ENCODE measurements at regions not wholly inside any gene's neighbourhood (a gene's known extent, or its start where the extent isn't known, plus 50 kb on each side); places are given as distances from the start of the nearest gene placed in this dataset.

DNA sequence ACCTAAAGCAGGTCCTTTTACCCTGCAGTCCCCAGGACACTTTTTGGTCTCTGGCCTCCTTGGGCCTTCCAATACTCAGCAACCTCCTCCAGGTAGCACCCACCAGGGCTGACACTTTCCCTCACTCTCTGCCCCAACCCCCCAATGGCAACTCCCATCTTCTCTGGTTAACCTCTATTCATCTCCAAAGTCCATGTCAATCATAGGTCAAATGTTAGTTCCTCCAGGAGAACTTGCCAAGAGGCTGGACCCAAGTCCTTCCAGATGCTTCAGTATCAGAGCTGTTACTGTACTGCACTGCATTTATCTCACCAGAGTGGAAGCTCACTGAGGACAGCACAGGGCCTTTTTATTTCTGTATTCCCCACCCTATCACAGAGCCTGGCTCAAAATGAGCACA lies 295.0 kb upstream of the KLF14 start:
- Histone ChIP-seq H3K36me3 (ENCODE audit: control insufficient read depth, insufficient read depth, low read length) (no peaks in the 10 kb centered on the region), H3K27me3 (ENCODE audit: control insufficient read depth, insufficient read depth, low read length) (no peaks in the 10 kb centered on the region), H3K9me3 (ENCODE audit: control insufficient read depth, insufficient read depth, low read length) (no peaks in the 10 kb centered on the region), H3K4me3 (ENCODE audit: low read depth, low read length) (no peak overlapping the region), H3K27ac (ENCODE audit: low read depth, low read length) (no peak overlapping the region), H3K4me1 (ENCODE audit: control insufficient read depth, insufficient read depth, low read length) (peaks cover 1% of the 10 kb centered on the region)
- no peak for DNase-seq (ENCODE audit: low read depth in 4 of 6, low spot score in 6 of 6)

DNA sequence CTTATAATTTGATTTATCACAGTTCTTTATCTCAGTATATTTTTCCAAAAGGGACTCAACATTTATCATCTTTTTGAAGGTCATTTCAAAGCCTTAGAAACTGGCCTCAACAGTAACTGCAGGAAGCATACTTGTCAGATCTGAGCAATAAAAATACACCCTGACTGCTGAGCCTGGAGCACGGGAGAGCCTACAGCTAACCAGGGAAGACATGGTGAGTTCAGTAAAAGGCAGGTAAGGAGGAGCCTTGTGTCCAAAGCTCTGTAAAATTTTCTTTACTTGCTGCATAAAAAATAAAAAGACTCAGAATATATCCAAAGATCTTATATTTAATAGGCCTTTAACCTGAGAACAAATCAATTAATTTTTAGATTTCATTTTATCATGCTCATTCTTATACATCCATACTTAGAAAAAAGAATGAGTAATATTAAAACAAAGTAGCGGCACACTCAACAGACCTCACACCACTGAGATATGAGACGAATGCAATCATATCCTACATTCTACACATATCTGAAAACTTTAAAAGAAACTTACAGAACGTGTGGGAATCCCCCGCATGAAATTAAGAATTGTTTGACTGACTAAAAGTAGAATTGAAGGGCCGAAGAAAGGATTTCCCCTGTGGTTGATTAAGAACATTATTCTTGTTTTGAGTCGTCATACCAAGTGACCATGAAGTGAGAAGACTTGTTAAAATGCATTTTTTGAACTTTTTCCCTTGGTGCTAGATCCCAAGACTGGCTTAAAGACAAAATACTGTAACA lies 296.4 kb upstream of the MKLN1 start:
- Histone ChIP-seq H3K4me3 (ENCODE audit: low read depth, low read length) (no peak overlapping the region), H3K9me3 (ENCODE audit: control insufficient read depth, insufficient read depth, low read length) (no peaks in the 10 kb centered on the region), H3K4me1 (ENCODE audit: control insufficient read depth, insufficient read depth, low read length) (peaks cover 3% of the 10 kb centered on the region), H3K36me3 (ENCODE audit: control insufficient read depth, insufficient read depth, low read length) (no peaks in the 10 kb centered on the region), H3K27ac (ENCODE audit: low read depth, low read length) (no peak overlapping the region), H3K27me3 (ENCODE audit: control insufficient read depth, insufficient read depth, low read length) (no peaks in the 10 kb centered on the region)
- WGBS (ENCODE audit: insufficient coverage): 96% methylated on average over 4 of the region's 7 CpGs
- DNase-seq (ENCODE audit: low read depth in 4 of 6, low spot score in 6 of 6): no peak

- H3K27me3 ChIP-seq (ENCODE audit: control insufficient read depth, insufficient read depth, low read length): no peaks in the 10 kb centered on the region
- H3K27ac ChIP-seq (ENCODE audit: low read depth, low read length): no peak overlapping the region
- H3K36me3 ChIP-seq (ENCODE audit: control insufficient read depth, insufficient read depth, low read length): no peaks in the 10 kb centered on the region
- WGBS (ENCODE audit: insufficient coverage): 100% methylated on average over 4 of the region's 6 CpGs
- H3K4me1 ChIP-seq (ENCODE audit: control insufficient read depth, insufficient read depth, low read length): peaks cover 3% of the 10 kb centered on the region
- H3K9me3 ChIP-seq (ENCODE audit: control insufficient read depth, insufficient read depth, low read length): no peaks in the 10 kb centered on the region
- H3K4me3 ChIP-seq (ENCODE audit: low read depth, low read length): no peak overlapping the region
- DNase-seq (ENCODE audit: low read depth in 4 of 6, low spot score in 6 of 6): no peak
Observed at GRCh38 chr7:131032786-131033185, 294.9 kb upstream of the MKLN1 start.

- Histone ChIP-seq H3K36me3 (ENCODE audit: control insufficient read depth, insufficient read depth, low read length) (no peaks in the 10 kb centered on the region), H3K9me3 (ENCODE audit: control insufficient read depth, insufficient read depth, low read length) (no peaks in the 10 kb centered on the region), H3K27me3 (ENCODE audit: control insufficient read depth, insufficient read depth, low read length) (no peaks in the 10 kb centered on the region), H3K4me1 (ENCODE audit: control insufficient read depth, insufficient read depth, low read length) (peaks cover 3% of the 10 kb centered on the region), H3K4me3 (ENCODE audit: low read depth, low read length) (no peak overlapping the region), H3K27ac (ENCODE audit: low read depth, low read length) (no peak overlapping the region)
- 85% methylated on average over 3 of the region's 9 CpGs for WGBS (ENCODE audit: insufficient coverage)
- peak in 2 of 6 donors; percentile 59 to 96 for DNase-seq (ENCODE audit: low read depth in 4 of 6, low spot score in 6 of 6)
Observed at GRCh38 chr7:131034166-131034881, 293.4 kb upstream of the MKLN1 start.

DNA sequence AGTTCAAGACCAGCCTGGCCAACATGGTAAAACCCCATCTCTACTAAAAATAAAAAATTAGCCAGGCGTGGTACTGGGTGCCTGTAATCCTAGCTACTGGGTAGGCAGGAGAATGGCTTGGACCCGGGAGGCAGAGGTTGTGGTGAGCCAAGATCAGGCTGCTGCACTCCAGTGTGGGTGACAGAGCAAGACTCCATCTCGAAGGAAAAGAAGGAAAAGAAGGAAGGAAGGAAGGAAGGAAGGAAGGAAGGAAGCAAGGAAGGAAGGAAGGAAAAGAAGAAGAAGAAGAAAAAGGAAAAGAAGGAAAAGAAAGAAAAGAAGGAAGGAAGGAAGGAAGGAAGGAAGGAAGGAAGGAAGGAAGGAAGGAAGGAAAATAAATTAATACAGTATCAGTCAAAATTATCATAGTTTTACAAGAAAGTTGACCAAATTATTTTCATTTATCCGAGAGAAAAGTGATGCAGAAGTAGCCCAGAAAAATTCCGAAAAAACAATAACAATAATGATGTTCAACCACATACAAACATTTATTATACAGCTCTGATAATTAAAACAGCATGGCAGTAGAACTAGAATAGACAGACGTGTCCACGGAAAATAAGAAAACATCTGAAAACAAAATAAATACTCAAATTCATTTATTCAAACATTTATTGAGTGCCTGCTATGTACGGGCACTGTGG lies 292.4 kb upstream of the MKLN1 start:
- no peaks in the 10 kb centered on the region for H3K27me3 ChIP-seq (ENCODE audit: control insufficient read depth, insufficient read depth, low read length)
- no peak for DNase-seq (ENCODE audit: low read depth in 4 of 6, low spot score in 6 of 6)
- no peaks in the 10 kb centered on the region for H3K36me3 ChIP-seq (ENCODE audit: control insufficient read depth, insufficient read depth, low read length)
- no peaks in the 10 kb centered on the region for H3K9me3 ChIP-seq (ENCODE audit: control insufficient read depth, insufficient read depth, low read length)
- H3K27ac ChIP-seq (ENCODE audit: low read depth, low read length): no peak overlapping the region
- 97% methylated on average over 5 of the region's 8 CpGs for WGBS (ENCODE audit: insufficient coverage)
- H3K4me3 ChIP-seq (ENCODE audit: low read depth, low read length): no peak overlapping the region
- peaks cover 3% of the 10 kb centered on the region for H3K4me1 ChIP-seq (ENCODE audit: control insufficient read depth, insufficient read depth, low read length)

DNA sequence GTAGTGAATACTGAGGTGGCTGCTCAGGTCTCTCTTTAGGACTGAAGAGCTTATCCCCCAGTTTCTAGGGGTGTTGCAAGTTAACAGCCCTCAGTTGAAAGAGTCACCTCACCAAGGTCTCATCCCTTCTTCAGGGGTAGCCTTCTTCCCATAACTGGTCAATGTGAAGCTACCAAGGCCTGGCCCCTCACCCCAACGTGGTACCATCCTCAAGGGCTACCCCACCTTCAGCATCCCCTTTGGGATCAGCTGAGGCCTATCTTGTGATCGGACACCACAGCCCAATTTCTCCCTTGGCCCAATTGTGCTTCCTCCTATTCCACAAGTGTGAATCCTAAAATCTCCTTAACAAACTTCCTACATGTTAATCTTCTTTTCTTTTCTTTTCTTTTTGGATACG lies 289.5 kb upstream of the MKLN1 start:
- 94% methylated on average over 3 of the region's 3 CpGs for WGBS (ENCODE audit: insufficient coverage)
- H3K27ac ChIP-seq (ENCODE audit: low read depth, low read length): no peak overlapping the region
- no peak for DNase-seq (ENCODE audit: low read depth in 4 of 6, low spot score in 6 of 6)
- H3K4me1 ChIP-seq (ENCODE audit: control insufficient read depth, insufficient read depth, low read length): peaks cover 3% of the 10 kb centered on the region
- no peaks in the 10 kb centered on the region for H3K27me3 ChIP-seq (ENCODE audit: control insufficient read depth, insufficient read depth, low read length)
- no peaks in the 10 kb centered on the region for H3K9me3 ChIP-seq (ENCODE audit: control insufficient read depth, insufficient read depth, low read length)
- H3K36me3 ChIP-seq (ENCODE audit: control insufficient read depth, insufficient read depth, low read length): no peaks in the 10 kb centered on the region
- no peak overlapping the region for H3K4me3 ChIP-seq (ENCODE audit: low read depth, low read length)

GRCh38 chr7:131039355-131039762 lies 288.3 kb upstream of the MKLN1 start:
- WGBS (ENCODE audit: insufficient coverage): no CpG with 5 or more reads among the region's 2 CpGs
- Histone ChIP-seq H3K27ac (ENCODE audit: low read depth, low read length) (peak overlapping the region; percentile 37), H3K4me1 (ENCODE audit: control insufficient read depth, insufficient read depth, low read length) (no peaks in the 10 kb centered on the region)

DNA sequence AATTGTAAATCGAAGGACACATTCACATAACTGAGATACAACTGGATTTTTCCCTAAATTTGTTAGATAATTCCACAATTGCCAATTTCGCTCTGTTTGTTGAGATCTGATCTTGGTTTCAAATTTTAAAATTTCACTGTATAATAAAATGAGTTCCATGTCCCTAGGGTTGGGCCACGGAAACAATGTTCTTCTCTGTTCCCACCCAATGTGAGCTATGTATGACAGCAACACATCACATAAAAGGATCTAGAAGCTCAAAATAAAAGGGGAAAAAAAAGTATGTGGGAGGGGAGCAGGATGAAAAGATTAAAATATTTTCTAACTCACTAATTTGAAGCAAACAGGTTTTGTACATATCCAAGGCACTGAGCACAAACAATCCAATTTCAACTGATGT lies 287.8 kb upstream of the MKLN1 start:
- H3K4me1 ChIP-seq (ENCODE audit: control insufficient read depth, insufficient read depth, low read length): no peaks in the 10 kb centered on the region
- H3K27ac ChIP-seq (ENCODE audit: low read depth, low read length): peak overlapping the region; percentile 37
- no peaks in the 10 kb centered on the region for H3K9me3 ChIP-seq (ENCODE audit: control insufficient read depth, insufficient read depth, low read length)
- no peak for DNase-seq (ENCODE audit: low read depth in 4 of 6, low spot score in 6 of 6)
- H3K36me3 ChIP-seq (ENCODE audit: control insufficient read depth, insufficient read depth, low read length): no peaks in the 10 kb centered on the region
- no CpG with 5 or more reads among the region's 3 CpGs for WGBS (ENCODE audit: insufficient coverage)
- no peaks in the 10 kb centered on the region for H3K27me3 ChIP-seq (ENCODE audit: control insufficient read depth, insufficient read depth, low read length)
- no peak overlapping the region for H3K4me3 ChIP-seq (ENCODE audit: low read depth, low read length)

More at GRCh38 chr7:131039355-131039762, 288.3 kb upstream of the MKLN1 start:
- Histone ChIP-seq H3K4me3 (ENCODE audit: low read depth, low read length) (no peak overlapping the region), H3K36me3 (ENCODE audit: control insufficient read depth, insufficient read depth, low read length) (no peaks in the 10 kb centered on the region), H3K9me3 (ENCODE audit: control insufficient read depth, insufficient read depth, low read length) (no peaks in the 10 kb centered on the region), H3K27me3 (ENCODE audit: control insufficient read depth, insufficient read depth, low read length) (no peaks in the 10 kb centered on the region)
- DNase-seq (ENCODE audit: low read depth in 4 of 6, low spot score in 6 of 6): no peak

DNA sequence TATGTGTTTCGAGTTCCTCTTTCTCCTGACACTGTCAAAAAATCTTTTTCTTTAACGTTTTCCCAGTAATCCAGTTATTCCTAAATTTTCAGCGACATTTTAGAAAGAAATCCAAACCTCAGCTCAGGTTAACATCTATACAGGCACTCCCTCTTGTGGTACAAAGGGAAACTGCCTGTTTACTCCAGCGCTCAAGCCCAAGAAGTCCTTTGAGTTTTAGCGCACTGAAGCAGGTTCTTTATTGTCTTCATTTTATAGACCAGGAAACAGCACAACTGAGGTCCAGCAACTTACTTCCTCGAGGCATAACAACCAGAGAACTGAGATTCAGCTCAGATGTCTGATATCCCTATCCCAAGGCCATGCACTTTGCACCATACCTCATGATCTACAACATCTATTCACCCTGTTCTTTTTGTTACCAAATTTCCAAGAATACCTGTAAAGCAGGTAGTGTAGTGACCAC lies 287.2 kb upstream of the MKLN1 start:
- Histone ChIP-seq H3K27me3 (ENCODE audit: control insufficient read depth, insufficient read depth, low read length) (no peaks in the 10 kb centered on the region), H3K27ac (ENCODE audit: low read depth, low read length) (no peak overlapping the region), H3K36me3 (ENCODE audit: control insufficient read depth, insufficient read depth, low read length) (no peaks in the 10 kb centered on the region), H3K9me3 (ENCODE audit: control insufficient read depth, insufficient read depth, low read length) (no peaks in the 10 kb centered on the region), H3K4me3 (ENCODE audit: low read depth, low read length) (no peak overlapping the region), H3K4me1 (ENCODE audit: control insufficient read depth, insufficient read depth, low read length) (no peaks in the 10 kb centered on the region)
- DNase-seq (ENCODE audit: low read depth in 4 of 6, low spot score in 6 of 6): peak; percentile 54 to 93 (median 72)
- WGBS (ENCODE audit: insufficient coverage): 2% methylated on average over 6 of the region's 6 CpGs

All from spinal cord (tissue), 9 donors.